Upper lobe of left lung (tissue), 4 donors: ENCODE measurements at regions not wholly inside any gene's neighbourhood (a gene's known extent, or its start where the extent isn't known, plus 50 kb on each side); places are given as distances from the start of the nearest gene placed in this dataset.

Source experiments
- CTCF ChIP-seq, 6 experiments: fragments of 450-650 bp in 4 of 6; fragments of 200-600 bp in 2 of 6; sonication (generic) in 2 of 6; IDR thresholded peaks; one replicate each; pipeline ENCODE4 v1.5.1; 2016 to 2019; ENCODE audit warnings: antibody characterized with exemption in 6 of 6
- EP300 ChIP-seq, 4 donors: sonication (generic); formaldehyde crosslinking; IDR thresholded peaks; one replicate each; pipeline ENCODE4 v1.5.1; 2017; ENCODE audit warnings: antibody characterized with exemption in 4 of 4, control low read depth in 2 of 4
- POLR2A ChIP-seq, 4 donors: fragments of 450-650 bp; IDR thresholded peaks; one replicate each; pipeline ENCODE4 v1.5.1; 2016 to 2017; ENCODE audit warnings: antibody characterized with exemption in 4 of 4, mild to moderate bottlenecking in 2 of 4

DNA sequence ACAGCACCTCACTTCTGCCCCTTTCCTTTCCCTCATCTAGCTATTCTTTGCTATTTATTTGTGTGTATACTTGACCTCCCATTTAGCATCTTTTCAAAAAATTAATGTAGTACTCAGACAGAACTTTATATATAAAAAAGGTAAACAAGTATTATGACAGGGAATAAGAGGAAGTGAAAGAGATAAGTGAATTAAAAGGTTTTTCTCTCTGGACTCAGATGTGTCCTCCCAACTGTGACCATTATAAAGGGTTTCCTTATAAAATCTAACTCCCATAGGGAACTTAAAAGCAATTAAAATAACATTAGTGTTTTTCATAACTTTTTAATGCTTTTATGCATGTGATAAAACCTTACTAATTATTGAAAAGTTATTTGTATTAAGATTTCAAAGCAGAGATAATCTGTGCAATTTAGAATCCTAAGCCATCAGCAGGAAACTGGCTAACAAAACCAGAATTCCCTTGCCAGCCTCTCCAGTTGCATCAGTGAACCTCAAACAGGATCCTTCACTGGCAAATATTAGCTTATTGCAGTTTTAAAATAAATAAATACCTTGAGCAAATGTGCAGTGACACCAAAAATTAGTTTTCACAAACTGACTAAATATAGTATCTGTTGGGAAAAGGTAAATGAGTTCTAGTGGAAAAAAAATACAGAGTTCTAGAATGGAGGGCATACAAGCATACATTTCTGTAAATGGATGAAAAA is 930.7 kb downstream of the BCL11A start:
- TF ChIP-seq POLR2A (IDR thresholded peaks at IDR 0.05) (no peak), CTCF (IDR thresholded peaks at IDR 0.05) (no peak), EP300 (IDR thresholded peaks at IDR 0.05) (no peak)
